WTC11 (cell line): ENCODE measurements at regions not wholly inside any gene's neighbourhood (a gene's known extent, or its start where the extent isn't known, plus 50 kb on each side); places are given as distances from the start of the nearest gene placed in this dataset.

ENCODE experiments used
- NFYB ChIP-seq: sonication (generic); formaldehyde crosslinking; conservative IDR thresholded peaks from 2 replicates; pipeline ENCODE4 v1.8.0; 2022; ENCODE audit warnings: low read depth, missing genetic modification reagents
- TF ChIP-seq, protein P1 (sequence below): sonication (generic); formaldehyde crosslinking; IDR thresholded peaks from 2 replicates; pipeline ENCODE4 v1.8.0; 2023; ENCODE audit warnings: missing genetic modification reagents
- TF ChIP-seq, protein P2 (sequence below): sonication (generic); formaldehyde crosslinking; IDR thresholded peaks from 2 replicates; pipeline ENCODE4 v1.8.0; 2022; ENCODE audit warnings: mild to moderate bottlenecking, missing genetic modification reagents

- TF ChIP-seq, protein P1, sequence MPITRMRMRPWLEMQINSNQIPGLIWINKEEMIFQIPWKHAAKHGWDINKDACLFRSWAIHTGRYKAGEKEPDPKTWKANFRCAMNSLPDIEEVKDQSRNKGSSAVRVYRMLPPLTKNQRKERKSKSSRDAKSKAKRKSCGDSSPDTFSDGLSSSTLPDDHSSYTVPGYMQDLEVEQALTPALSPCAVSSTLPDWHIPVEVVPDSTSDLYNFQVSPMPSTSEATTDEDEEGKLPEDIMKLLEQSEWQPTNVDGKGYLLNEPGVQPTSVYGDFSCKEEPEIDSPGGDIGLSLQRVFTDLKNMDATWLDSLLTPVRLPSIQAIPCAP (CRISPR knock-in tag), result no peak
- no peak for TF ChIP-seq NFYB
- TF ChIP-seq, protein P2, sequence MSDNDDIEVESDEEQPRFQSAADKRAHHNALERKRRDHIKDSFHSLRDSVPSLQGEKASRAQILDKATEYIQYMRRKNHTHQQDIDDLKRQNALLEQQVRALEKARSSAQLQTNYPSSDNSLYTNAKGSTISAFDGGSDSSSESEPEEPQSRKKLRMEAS, result no peak
Observed at GRCh38 chr19:30086220-30086619, 144.2 kb downstream of the URI1 start.
